ENCODE measurements at regions not wholly inside any gene's neighbourhood (a gene's known extent, or its start where the extent isn't known, plus 50 kb on each side); places are given as distances from the start of the nearest gene placed in this dataset.

DNA sequence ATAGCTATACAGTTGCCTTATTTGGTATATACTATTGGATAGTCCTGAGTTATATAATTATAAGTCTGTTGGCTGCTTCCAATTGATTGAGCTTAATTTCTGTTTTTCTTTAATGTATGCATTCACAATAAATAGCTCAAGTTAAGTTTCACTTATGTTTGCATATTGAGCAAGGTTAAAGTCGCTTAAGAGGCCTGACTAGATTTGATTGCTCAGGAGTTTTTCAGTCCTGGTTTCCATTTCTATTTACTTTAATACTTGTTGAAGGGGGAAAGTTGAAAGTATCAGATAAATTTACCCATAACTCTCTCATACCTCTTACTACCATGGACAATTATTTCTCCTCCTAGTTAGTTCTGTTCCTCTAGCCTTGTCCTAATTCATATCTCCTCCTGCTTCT, 294.7 kb downstream of the ARL4A start:
- Histone ChIP-seq H3K27ac (no peak overlapping the region), H3K4me1 (no peaks in the 10 kb centered on the region), H3K27me3 (no peaks in the 10 kb centered on the region), H3K4me3 (no peak overlapping the region), H3K9me3 (no peaks in the 10 kb centered on the region), H3K36me3 (no peaks in the 10 kb centered on the region)
- ATAC-seq (no peak), DNase-seq (no peak)
- intact Hi-C loops (cut with DNase I) = no loop called here
- TF ChIP-seq, protein P1, sequence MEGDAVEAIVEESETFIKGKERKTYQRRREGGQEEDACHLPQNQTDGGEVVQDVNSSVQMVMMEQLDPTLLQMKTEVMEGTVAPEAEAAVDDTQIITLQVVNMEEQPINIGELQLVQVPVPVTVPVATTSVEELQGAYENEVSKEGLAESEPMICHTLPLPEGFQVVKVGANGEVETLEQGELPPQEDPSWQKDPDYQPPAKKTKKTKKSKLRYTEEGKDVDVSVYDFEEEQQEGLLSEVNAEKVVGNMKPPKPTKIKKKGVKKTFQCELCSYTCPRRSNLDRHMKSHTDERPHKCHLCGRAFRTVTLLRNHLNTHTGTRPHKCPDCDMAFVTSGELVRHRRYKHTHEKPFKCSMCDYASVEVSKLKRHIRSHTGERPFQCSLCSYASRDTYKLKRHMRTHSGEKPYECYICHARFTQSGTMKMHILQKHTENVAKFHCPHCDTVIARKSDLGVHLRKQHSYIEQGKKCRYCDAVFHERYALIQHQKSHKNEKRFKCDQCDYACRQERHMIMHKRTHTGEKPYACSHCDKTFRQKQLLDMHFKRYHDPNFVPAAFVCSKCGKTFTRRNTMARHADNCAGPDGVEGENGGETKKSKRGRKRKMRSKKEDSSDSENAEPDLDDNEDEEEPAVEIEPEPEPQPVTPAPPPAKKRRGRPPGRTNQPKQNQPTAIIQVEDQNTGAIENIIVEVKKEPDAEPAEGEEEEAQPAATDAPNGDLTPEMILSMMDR (IDR thresholded peaks at IDR 0.05) = no peak

DNA sequence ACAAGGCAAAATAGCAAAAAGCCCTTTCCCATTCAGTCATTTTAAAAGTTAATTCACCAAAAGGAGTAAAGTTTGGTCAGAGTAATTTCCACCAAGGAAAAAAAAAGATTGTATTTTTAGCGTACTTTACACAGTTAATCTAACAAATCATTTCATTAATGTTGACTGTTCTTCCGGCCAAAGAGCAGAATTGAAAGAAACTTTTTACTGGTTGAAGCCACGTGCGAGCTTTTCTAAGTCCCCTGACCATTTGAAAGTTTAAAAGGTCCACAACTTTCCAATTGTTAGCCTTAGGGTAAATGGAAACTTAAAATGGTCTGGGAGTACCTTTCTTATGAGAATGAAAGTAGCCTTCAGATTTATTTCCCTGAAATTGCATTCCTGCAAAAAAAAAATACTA, 296.7 kb downstream of the ARL4A start:
- H3K9me3 ChIP-seq = no peaks in the 10 kb centered on the region
- H3K36me3 ChIP-seq = no peaks in the 10 kb centered on the region
- H3K27me3 ChIP-seq = no peaks in the 10 kb centered on the region
- H3K27ac ChIP-seq = no peak overlapping the region
- H3K4me1 ChIP-seq = no peaks in the 10 kb centered on the region
- intact Hi-C loops (cut with DNase I) = no loop called here
- DNase-seq (no peak), ATAC-seq (no peak)
- H3K4me3 ChIP-seq = no peak overlapping the region
- TF ChIP-seq, protein P1 (IDR thresholded peaks at IDR 0.05) = no peak

DNA sequence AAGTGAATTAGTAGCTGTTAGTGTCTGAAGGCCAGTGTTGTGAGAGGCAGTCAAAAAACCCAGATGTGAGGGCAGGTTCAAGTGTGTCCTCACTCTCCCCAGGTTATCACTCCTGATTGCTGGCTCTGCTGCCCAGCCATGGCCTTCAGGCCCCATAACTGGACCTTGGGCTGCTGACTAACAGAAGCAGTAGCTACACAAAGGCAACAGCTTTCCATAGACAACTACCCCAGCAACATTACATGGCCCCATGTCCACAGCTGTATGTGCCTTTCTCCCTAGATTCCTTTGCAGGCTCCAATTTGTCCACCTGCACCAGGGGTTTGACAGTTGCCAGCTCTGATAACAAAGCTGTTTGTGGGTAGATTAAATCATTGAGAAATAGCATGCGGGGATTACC, 297.8 kb downstream of the ARL4A start:
- intact Hi-C loops (cut with DNase I) = no loop called here
- Histone ChIP-seq H3K27me3 (no peaks in the 10 kb centered on the region), H3K4me1 (no peaks in the 10 kb centered on the region), H3K9me3 (no peaks in the 10 kb centered on the region), H3K4me3 (no peak overlapping the region), H3K27ac (no peak overlapping the region), H3K36me3 (no peaks in the 10 kb centered on the region)
- TF ChIP-seq, protein P1 (IDR thresholded peaks at IDR 0.05) = no peak
- DNase-seq (no peak), ATAC-seq (no peak)

DNA sequence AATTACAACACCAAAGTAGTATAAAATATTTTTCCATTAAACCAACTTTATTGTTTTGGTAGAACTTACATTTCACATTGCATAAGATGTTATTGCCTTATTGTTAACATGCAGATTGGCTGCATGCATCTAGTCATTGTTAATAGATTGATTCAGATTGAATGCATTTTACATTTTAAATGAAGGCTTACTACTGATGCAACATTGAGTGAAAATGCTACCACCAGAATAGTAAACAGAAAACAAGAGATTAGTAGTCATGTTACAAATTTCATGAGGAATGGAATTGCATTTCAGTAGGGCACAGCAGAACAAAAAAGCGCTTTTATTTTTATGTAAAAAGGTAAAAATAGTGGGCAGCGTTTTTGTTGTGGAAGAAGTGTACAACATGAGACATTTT, 298.3 kb downstream of the ARL4A start:
- no peak for DNase-seq
- Histone ChIP-seq H3K4me3 (no peak overlapping the region), H3K9me3 (no peaks in the 10 kb centered on the region), H3K36me3 (no peaks in the 10 kb centered on the region), H3K27me3 (no peaks in the 10 kb centered on the region), H3K4me1 (no peaks in the 10 kb centered on the region), H3K27ac (no peak overlapping the region)
- intact Hi-C loops (cut with DNase I) = no loop called here
- TF ChIP-seq, protein P1 (IDR thresholded peaks at IDR 0.05) = no peak
- no peak for ATAC-seq

DNA sequence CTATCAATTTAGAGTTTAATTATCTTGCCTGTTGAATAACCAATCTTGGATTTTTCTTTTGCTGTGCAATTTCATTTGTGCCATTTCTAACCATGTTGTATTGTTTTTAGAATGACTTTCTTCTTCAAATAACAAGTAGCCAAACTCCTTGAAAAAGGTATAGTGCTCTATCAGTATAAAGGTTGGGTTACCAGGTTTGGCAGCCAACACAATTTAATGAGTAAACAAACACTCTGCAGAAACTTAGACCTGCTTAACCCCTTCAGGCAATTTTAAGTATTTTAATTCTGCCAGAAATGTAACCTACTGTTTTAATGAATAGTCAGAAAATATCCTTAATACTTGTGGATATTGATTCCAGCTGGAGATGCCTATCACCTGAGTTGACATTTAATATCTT, 299.8 kb downstream of the ARL4A start:
- ATAC-seq (no peak), DNase-seq (no peak)
- H3K4me1 ChIP-seq = no peaks in the 10 kb centered on the region
- H3K27me3 ChIP-seq = no peaks in the 10 kb centered on the region
- TF ChIP-seq, protein P1 (IDR thresholded peaks at IDR 0.05) = no peak
- H3K4me3 ChIP-seq = no peak overlapping the region
- intact Hi-C loops (cut with DNase I) = no loop called here
- H3K27ac ChIP-seq = no peak overlapping the region
- H3K9me3 ChIP-seq = no peaks in the 10 kb centered on the region
- H3K36me3 ChIP-seq = no peaks in the 10 kb centered on the region

DNA sequence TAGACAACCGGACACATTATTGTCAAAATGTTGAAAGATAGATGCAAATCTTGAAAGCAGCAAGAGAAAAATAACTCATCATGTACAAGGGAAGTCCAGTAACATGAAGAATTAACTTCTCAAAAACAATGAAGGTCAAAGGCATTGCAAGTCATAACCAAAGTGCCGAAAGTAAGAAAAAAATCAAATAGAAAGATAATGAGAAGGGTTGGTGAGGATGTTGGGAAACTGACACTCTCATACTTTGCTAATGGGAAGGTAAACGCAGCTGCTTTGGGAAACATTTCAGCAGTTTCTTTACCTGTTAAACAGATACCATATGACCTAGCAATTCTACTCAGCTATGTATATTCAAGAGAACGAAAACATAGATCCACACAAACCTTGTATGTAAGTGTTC, 303.0 kb downstream of the ARL4A start:
- Histone ChIP-seq H3K4me1 (no peaks in the 10 kb centered on the region), H3K9me3 (no peaks in the 10 kb centered on the region), H3K36me3 (no peaks in the 10 kb centered on the region), H3K27ac (no peak overlapping the region), H3K4me3 (no peak overlapping the region), H3K27me3 (no peaks in the 10 kb centered on the region)
- ATAC-seq = no peak
- intact Hi-C loops (cut with DNase I) = no loop called here
- TF ChIP-seq, protein P1 (IDR thresholded peaks at IDR 0.05) = no peak
- DNase-seq = no peak

Measured in upper lobe of right lung (tissue), 1 donor.